Upper lobe of left lung (tissue), 4 donors: ENCODE measurements at regions not wholly inside any gene's neighbourhood (a gene's known extent, or its start where the extent isn't known, plus 50 kb on each side); places are given as distances from the start of the nearest gene placed in this dataset.

Experiments
- CTCF ChIP-seq, 6 experiments: fragments of 450-650 bp in 4 of 6; fragments of 200-600 bp in 2 of 6; sonication (generic) in 2 of 6; IDR thresholded peaks; one replicate each; pipeline ENCODE4 v1.5.1; 2016 to 2019; ENCODE audit warnings: antibody characterized with exemption in 6 of 6
- EP300 ChIP-seq, 4 donors: sonication (generic); formaldehyde crosslinking; IDR thresholded peaks; one replicate each; pipeline ENCODE4 v1.5.1; 2017; ENCODE audit warnings: antibody characterized with exemption in 4 of 4, control low read depth in 2 of 4

GRCh38 chr2:182522972-182523473 lies 96.2 kb upstream of the PDE1A start:
- TF ChIP-seq CTCF (IDR thresholded peaks at IDR 0.05) = no peak
- no peak for TF ChIP-seq EP300 (IDR thresholded peaks at IDR 0.05)
